Testis (tissue), 2 donors: ENCODE measurements at regions not wholly inside any gene's neighbourhood (a gene's known extent, or its start where the extent isn't known, plus 50 kb on each side); places are given as distances from the start of the nearest gene placed in this dataset.

Experiments used
- DNase-seq: peaks from one replicate; pipeline ENCODE4 v3.0.0-alpha.2; 2019
- H3K27ac ChIP-seq, 2 donors: fragments of 200-600 bp; sonication (generic); one replicate each; pipeline ENCODE4 v1.5.1; 2019
- H3K27me3 ChIP-seq: fragments of 200-600 bp; sonication (generic); one replicate; pipeline ENCODE4 v1.5.1; 2019
- H3K36me3 ChIP-seq: fragments of 200-600 bp; sonication (generic); one replicate; pipeline ENCODE4 v1.5.1; 2017; ENCODE audit warnings: low read depth; ENCODE audit errors: missing control alignments
- H3K4me1 ChIP-seq: fragments of 200-600 bp; sonication (generic); one replicate; pipeline ENCODE4 v1.5.1; 2019
- H3K4me3 ChIP-seq, 2 donors: fragments of 200-600 bp; sonication (generic); one replicate each; pipeline ENCODE4 v1.5.1; 2017 to 2019
- H3K9me3 ChIP-seq: fragments of 200-600 bp; sonication (generic); one replicate; pipeline ENCODE4 v1.5.1; 2017
- POLR2A ChIP-seq: fragments of 450-650 bp; IDR thresholded peaks from one replicate; pipeline ENCODE4 v1.6.1; 2017; ENCODE audit warnings: antibody characterized with exemption, mild to moderate bottlenecking, moderate library complexity
- WGBS, 2 donors: methylation state at CpG; one replicate each; pipeline ENCODE4 v1.1.5; 2018; 5-methylcytosine and 5-hydroxymethylcytosine counted together
- intact Hi-C: fragments of 100-400 bp; cut with DNase I; formaldehyde crosslinking; loops from one replicate; pipeline ENCODE4 v1.15.1; 2023; ENCODE audit warnings: low total_unique reads
- TF ChIP-seq, protein P1 (sequence below), 3 experiments: fragments of 450-650 bp in 2 of 3; fragments of 200-600 bp in 1 of 3; sonication (generic) in 1 of 3; IDR thresholded peaks; one replicate each; pipeline ENCODE4 v1.5.1; 2016 to 2019; ENCODE audit warnings: antibody characterized with exemption in 3 of 3, mild to moderate bottlenecking in 2 of 3, moderate library complexity in 1 of 3

DNA sequence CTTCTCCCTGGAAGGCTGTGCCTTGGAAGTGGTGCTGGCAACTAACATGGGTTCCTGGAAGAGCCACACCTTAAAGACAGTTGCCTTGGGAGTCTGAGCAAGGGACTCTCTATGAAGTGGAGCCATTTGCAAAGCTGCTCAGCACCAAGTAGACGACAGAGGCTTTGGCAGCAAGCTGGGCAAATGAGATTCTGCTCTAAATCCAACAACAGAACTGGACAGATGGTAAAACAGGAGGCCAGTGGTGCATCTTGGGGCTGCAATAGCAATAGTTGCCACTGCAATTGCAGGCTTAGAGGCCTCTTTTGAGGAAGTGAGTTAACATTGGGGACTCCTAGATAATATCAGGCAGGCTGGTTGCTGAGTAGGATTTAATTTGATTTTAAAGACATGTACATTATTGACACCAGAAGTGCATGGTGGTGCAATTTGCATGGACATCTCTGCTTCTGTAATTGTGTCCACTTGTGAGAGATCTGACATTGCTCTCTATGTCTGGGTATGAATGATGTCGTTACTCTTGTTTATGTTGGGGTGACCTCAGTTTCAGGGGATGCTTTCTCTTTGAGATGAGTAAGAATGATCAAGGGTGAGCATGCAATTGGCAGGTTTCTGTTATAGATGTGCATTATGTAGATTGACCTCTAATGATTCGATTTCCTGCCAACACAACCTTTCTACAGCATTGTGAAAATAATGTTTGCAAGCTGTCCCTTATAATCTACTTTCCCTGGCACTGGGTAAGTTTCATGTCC, 568.3 kb upstream of the MEX3C start:
- H3K27me3 ChIP-seq, result no peaks in the 10 kb centered on the region
- no peak overlapping the region for H3K4me3 ChIP-seq
- intact Hi-C loops, result no loop called here
- no peaks in the 10 kb centered on the region for H3K36me3 ChIP-seq
- DNase-seq, result no peak
- H3K9me3 ChIP-seq, result no peaks in the 10 kb centered on the region
- H3K27ac ChIP-seq, result no peak overlapping the region
- H3K4me1 ChIP-seq, result no peaks in the 10 kb centered on the region
- 70 to 78% methylated on average over 3 of the region's 3 CpGs for WGBS, 2 donors
- TF ChIP-seq, protein P1, sequence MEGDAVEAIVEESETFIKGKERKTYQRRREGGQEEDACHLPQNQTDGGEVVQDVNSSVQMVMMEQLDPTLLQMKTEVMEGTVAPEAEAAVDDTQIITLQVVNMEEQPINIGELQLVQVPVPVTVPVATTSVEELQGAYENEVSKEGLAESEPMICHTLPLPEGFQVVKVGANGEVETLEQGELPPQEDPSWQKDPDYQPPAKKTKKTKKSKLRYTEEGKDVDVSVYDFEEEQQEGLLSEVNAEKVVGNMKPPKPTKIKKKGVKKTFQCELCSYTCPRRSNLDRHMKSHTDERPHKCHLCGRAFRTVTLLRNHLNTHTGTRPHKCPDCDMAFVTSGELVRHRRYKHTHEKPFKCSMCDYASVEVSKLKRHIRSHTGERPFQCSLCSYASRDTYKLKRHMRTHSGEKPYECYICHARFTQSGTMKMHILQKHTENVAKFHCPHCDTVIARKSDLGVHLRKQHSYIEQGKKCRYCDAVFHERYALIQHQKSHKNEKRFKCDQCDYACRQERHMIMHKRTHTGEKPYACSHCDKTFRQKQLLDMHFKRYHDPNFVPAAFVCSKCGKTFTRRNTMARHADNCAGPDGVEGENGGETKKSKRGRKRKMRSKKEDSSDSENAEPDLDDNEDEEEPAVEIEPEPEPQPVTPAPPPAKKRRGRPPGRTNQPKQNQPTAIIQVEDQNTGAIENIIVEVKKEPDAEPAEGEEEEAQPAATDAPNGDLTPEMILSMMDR (IDR thresholded peaks at IDR 0.05), result no peak
- no peak for TF ChIP-seq POLR2A

DNA sequence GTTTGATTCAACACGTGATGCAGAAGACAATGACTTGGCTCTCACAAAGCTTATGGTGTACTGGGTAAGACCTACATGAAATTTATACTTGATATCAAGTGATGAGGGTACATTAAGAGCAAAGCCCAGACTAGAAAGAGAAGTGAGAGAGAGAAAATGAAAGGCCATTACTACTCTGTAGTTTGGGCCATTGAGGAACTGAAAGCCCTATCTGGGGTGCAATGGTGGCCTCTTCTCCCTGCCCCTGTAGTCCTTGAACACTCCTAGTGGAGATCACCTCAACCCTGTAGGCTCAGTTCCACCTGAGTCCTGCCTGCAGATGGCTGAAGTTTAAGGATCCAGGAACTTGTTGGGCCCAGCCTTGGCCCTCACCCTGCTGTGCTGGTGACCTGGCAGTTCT, 569.8 kb upstream of the MEX3C start:
- Histone ChIP-seq H3K4me1 (no peaks in the 10 kb centered on the region), H3K27ac (no peak overlapping the region), H3K36me3 (no peaks in the 10 kb centered on the region), H3K4me3 (no peak overlapping the region), H3K9me3 (no peaks in the 10 kb centered on the region), H3K27me3 (no peaks in the 10 kb centered on the region)
- no peak for DNase-seq
- intact Hi-C loops, result no loop called here
- no peak for TF ChIP-seq POLR2A
- TF ChIP-seq, protein P1 (IDR thresholded peaks at IDR 0.05), result no peak
- WGBS, 2 donors, result 70 to 89% methylated on average over 1 of the region's 1 CpG

DNA sequence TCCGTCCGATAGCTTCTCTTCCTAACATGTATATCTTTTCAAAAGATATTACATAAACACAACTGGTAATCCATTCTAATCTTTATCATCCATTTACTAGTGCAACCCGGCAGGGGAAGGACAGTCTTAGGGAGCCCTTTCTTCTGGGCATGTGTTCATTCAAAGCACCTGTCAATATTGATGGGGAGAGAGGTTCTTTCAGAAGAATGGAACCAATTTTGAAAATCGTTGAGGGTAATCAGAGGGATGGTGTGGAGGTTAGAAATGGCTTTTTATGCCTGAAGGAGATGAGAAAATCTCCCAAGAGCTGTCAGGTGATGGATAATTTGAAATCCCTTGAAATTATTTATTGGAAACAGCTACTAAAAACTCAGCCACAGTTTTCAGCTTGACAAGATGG, 561.9 kb upstream of the DCC start:
- H3K27me3 ChIP-seq, result no peaks in the 10 kb centered on the region
- H3K36me3 ChIP-seq, result no peaks in the 10 kb centered on the region
- H3K9me3 ChIP-seq, result no peaks in the 10 kb centered on the region
- H3K4me3 ChIP-seq, result no peak overlapping the region
- no peaks in the 10 kb centered on the region for H3K4me1 ChIP-seq
- 83 to 85% methylated on average over 4 of the region's 4 CpGs for WGBS, 2 donors
- H3K27ac ChIP-seq, result no peak overlapping the region
- TF ChIP-seq POLR2A, result no peak
- TF ChIP-seq, protein P1 (IDR thresholded peaks at IDR 0.05), result no peak
- intact Hi-C loops, result no loop called here
- DNase-seq, result no peak

DNA sequence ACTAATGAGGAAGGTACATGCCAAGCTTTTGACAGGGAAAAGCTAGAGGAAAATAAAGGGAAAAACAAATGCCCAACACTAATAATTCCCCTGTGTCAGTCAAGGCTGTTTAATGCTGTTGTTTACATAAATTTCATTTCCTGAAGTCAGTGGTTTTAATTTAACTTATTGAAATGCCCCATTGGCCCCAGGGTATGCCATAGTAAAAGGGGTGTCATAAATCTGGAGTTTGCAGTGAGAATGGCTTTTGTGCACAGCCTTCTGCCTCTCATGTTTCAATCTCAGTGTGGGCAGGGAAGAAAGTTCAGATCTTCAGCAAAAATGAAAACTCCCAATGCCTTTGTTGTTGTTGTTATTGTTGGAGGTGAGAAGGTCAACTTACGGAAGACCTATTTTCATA, 550.1 kb upstream of the DCC start:
- Histone ChIP-seq H3K4me3 (no peak overlapping the region), H3K4me1 (no peaks in the 10 kb centered on the region), H3K27me3 (no peaks in the 10 kb centered on the region), H3K36me3 (no peaks in the 10 kb centered on the region), H3K9me3 (no peaks in the 10 kb centered on the region), H3K27ac (no peak overlapping the region)
- WGBS, 2 donors, result 45 to 70% methylated on average over 1 of the region's 1 CpG
- intact Hi-C loops, result no loop called here
- TF ChIP-seq POLR2A, result no peak
- TF ChIP-seq, protein P1 (IDR thresholded peaks at IDR 0.05), result no peak
- no peak for DNase-seq

DNA sequence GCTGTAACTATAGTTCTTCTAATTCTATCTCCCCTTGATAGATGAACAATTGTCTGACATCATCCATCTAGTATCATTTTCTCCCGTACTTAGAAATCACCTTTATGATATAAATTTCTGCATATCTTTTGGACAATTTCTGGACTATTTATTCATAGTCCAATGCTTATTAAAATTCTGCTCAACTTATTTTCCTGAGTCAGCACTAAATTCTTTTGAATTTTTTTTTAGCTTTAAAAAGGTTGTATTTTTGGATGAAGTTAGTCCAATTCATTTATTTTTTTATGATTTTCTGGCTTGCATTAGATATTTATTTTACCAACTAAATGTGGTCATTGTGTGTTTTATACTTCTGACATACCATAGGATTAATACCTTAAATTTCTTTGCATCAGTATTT, 538.5 kb upstream of the DCC start:
- intact Hi-C loops, result no loop called here
- no peaks in the 10 kb centered on the region for H3K36me3 ChIP-seq
- no peak overlapping the region for H3K4me3 ChIP-seq
- H3K4me1 ChIP-seq, result no peaks in the 10 kb centered on the region
- DNase-seq, result no peak
- H3K27me3 ChIP-seq, result no peaks in the 10 kb centered on the region
- no peaks in the 10 kb centered on the region for H3K9me3 ChIP-seq
- TF ChIP-seq, protein P1 (IDR thresholded peaks at IDR 0.05), result no peak
- TF ChIP-seq POLR2A, result no peak
- no peak overlapping the region for H3K27ac ChIP-seq
- WGBS, 2 donors, result 93 to 100% methylated on average over 1 of the region's 1 CpG
